RPMI7951 (cell line): ENCODE measurements at regions not wholly inside any gene's neighbourhood (a gene's known extent, or its start where the extent isn't known, plus 50 kb on each side); places are given as distances from the start of the nearest gene placed in this dataset.
"Not testable (repeated sequence)": the region's sequence is repeated elsewhere in the genome, so short reads cannot be mapped to it uniquely, and the experiment has no call there.

ENCODE experiments used
- DNase-seq: peaks from one replicate; pipeline ENCODE4 v3.0.0-alpha.2; 2012; ENCODE audit warnings: low read depth

DNA sequence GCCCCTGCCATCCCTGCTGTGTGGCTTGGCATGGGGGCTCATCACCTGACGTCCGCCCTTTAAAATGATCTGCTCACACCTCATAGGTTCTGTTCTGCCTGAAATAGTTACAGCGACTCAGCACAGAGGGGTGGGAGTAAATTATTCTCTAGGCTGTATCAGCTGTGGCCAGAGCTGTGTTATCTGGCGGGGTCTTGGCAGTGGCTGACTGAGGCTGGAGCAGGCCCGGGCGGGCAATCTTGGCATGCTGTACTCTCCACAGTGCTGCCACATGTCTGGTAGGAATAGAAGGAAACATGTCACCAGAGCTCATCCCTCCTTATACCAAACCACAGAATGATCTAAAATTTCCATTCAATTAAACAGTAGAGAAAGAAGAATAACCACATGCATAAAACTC, 499.9 kb upstream of the LMCD1 start:
- no peak for DNase-seq

DNA sequence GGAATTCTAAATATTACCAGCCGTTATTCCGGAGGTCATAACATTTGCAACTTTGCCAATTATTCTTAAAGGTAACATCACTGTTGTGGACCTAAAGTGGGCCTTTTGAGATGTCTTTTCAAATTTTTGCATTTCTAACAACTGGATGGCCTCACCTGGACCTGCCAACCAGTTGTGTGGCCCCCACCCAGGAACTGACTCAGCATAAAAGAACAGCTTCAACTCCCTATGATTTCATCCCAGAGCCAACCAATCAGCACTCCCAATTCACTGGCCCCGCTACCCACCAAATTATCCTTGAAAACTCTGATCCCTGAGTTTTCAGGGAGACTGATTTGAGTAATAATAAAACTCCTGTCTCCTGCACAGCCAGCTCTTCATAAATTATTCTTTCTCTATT, 489.7 kb upstream of the LMCD1 start:
- DNase-seq: no peak

DNA sequence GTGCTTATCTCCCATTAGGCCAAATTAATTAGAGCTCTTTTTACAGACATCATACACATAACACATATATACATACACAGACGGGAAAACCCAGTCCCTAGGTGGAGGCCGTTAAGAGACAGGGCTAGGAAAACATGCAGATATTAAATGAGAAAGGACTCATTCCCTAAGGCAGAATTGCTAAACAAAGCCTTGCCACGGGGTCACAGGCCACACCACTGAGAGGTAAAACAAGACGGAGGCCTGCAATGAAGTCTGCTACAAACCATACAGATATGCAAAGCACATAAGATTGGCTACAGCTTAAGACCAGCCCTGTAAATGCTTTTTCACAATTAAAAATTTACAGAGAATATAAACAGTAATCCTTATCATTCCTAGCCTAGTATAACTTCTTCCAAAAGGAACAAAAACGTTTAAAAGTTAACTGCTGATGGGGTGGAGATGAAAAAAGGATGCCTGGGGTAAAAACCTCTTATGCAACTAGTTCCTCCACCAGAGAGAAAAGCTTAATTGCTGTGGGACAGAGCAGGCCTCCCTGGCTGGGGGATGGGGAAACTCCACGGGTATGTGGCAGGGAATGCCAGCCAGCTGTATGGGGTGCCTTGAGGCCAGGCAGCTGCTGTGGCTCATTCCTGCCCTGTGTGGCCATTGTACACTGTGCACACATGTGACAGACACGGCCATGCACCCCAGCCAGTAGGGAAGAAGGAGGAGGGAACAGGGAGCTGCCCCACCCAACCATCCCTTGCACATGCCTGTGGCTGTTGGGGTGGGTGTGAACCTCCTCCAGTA, 481.4 kb upstream of the LMCD1 start:
- DNase-seq: no peak

DNA sequence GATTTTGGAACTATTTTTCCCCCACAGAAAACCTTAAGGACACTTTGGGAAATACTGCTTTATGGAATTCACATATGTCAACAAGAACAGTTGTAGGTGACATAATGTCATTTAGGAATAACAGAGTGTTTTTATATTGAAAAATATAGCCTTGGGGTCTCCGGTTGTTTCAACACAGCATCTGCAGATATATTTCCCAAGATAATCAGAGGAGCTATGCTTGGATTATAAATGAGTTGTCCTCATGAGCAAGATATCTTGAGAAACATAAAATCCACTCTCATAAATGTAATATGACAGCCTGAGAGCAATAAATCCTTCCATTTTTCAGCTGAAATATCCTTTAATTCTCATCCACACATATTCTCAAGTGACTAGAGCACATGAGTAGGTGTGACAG, 473.7 kb upstream of the LMCD1 start:
- DNase-seq: no peak

DNA sequence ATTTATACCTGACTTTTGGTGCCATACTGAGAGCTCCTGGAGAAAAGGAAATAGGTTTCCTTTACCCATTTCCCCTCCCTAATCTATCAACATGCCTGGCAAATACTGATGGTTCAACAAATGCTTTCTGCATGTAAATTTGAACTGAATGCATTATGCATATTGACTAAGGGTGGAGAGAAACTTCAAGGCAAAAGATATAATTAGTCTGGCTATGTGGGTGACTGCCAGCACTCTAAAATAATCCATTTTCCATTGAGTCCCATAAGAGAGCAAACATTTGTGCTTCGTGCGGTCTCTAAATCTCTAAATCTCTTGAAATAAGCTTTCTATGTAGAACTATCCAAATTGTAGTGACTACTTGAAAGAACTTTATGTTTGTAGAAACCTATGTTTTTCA, 451.3 kb upstream of the LMCD1 start:
- no peak for DNase-seq

DNA sequence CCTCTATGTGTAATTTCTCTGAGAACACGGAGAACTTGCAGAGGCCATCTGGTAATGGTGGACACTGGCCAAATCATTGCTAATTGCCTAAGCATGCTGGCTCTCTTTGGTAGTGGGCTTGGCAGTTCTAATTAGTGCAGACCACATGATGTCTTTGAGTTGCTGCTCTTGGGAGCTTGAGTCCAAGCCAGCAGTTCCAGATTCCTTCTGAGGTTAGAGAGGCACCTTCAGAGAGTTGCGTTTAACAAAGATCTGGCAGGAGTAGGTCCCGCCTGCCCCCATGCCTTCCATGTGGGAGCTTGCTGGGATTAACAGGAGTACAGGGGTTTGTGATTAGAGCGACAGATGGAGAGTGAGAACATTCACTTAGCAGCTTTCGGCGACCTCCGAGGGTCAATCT, 449.0 kb upstream of the LMCD1 start:
- no peak for DNase-seq

DNA sequence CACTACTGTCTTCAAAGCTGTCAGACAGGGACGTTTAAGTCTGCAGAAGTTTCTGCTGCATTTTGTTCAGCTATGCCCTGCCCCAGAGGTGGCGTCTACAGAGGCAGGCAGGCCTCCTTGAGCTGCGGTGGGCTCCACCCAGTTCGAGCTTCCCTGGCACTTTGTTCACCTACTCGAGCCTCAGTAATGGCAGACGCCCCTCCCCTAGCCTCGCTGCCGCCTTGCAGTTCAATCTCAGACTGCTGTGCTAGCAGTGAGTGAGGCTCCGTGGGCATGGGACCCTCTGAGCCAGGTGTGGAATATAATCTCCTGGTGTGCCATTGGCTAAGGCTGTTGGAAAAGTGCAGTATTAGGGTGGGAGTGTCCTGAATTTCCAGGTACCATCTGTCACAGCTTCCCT, 433.5 kb upstream of the LMCD1 start:
- not testable (repeated sequence) for DNase-seq

DNA sequence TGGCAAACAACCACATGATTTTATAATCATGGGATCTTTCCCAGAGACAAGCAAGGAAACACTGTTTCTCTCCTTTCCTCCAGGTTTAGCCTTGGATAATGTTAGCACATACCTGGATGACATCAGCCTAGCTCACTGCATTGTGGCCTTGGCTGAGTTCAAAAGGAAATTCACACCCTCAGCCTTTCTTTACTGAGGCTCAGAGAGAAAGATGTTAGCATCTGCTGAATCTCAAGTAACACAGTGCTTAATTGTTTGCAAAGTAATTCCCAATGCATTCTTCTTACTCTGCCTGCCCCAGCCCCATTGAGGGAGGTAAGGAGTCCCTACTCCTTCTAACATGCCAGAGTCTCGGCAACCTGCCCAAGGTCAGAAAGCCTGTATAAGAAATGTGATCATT, 432.2 kb upstream of the LMCD1 start:
- DNase-seq: no peak

DNA sequence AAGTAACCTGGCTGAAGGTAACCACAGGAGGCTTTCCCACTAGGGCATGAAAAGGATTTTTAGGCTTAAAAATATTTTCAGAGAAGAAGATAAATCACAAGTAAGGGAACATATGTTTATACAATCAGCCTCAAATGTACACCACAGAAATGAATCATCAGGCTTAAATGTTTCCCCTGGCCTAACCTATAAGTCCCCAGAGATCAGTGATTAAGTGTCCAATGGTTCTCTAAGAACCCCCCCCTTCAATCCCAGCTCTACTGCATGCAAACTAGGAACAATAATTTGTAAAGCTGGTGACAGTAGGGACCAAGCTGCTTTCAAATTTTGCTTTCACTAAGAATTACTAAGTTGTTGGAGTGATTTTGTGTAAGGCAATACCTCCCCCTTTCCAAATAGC, 431.6 kb upstream of the LMCD1 start:
- DNase-seq: no peak

DNA sequence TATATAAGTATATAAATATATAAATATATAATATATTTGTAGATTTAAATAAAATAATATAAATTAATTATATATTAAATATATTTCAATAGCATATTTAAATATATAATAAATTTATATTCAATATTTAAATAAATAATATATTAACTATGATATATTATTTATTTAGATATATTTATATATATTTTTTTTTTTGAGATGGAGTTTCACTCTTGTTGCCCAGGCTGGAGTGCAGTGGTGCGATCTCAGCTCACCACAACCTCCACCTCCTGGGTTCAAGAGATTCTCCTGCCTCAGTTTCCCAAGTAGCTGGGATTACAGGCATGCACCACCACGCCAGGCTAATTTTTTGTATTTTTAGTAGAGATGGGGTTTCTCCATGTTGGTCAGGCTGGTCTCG, 426.9 kb upstream of the LMCD1 start:
- DNase-seq: not testable (repeated sequence)

DNA sequence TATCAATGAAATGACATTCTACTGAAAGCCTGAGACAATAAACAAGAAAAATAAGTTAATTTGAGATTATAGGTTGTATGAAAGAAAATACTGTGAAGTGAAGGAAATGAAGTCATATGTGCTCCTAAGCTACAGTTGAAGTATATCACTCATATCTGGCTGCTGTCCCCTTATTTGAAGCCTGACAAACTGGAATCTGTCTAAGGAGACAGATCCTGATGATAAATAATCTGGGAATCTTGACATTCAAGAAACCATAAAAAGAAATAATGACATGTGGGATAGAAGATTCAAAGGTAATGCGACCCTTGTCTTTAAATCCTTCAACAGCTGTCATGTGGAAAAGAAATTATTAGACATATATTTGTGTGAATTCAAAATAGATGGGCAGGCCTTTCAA, 424.5 kb upstream of the LMCD1 start:
- DNase-seq: no peak

DNA sequence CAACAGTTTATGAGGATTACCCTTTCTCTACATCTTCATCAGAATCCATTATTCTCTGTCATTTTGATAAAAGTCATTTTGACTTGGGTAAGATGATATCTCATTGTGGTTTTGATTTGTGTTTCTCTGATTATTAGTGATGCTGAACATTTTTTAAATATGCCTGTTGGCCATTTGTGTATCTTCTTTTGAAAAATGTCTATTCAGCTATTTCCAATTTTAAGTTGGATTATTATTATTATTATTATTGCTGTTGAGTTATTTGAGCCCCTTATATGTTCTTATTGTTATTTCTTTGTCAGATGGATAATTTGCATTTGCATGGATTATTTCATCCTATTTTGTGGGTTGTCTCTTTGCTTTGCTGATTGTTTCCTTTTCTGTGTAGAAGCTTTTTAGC, 421.2 kb upstream of the LMCD1 start:
- no peak for DNase-seq

DNA sequence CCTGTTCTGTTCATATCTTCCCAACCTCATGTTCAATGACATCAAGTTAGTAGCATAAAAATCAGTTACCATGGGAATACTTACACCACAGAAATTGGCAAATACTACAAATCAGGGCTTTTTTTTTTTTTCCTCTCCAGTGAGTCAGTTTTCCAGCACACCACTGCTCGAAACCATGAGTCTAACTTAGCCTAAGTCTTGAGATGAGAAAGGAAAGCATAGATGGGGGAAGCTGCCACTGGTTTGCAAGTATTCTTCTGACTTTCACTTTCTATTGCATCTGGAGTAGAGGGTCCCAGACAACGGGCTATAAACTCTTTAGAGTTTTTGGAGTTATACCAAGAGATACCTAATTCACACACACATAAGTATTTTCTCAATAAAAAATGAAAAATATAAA, 416.1 kb upstream of the LMCD1 start:
- no peak for DNase-seq

DNA sequence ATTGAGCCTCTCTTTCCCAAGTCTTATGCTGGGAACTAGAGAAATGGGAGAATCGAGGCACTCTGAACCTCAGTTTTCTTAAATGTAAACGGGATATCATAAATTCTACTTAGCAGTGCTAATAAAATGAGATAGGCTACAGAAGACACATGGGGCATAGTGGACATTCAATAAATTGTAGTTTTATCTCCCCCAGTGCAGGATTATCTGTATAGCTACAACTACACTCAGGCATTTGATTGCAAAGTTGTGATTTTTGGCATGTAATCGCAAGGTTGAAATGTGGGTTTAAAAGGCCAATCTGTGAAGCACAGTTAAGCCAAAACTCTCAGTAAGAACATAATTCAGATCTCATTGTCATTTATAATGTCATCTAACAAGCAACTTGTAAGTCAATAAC, 413.7 kb upstream of the LMCD1 start:
- no peak for DNase-seq

DNA sequence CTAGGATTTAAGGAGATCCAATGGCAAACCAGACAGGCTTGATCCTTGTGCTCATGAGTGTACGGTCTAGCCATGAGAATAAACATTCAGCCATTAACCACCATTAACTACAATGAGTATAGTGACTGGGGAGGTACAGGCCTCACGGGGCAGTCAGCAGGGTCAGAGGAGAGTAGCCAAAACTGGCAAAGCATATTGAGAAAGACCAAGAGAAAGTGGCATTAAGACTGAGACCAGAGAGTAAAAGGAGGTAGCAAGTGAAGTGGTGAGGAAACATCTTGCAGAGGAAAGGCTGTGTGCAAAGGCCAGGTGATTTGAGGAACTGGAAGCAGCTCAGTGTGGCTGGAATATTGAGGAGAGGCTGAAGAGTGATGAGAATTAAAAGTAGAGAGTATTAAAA, 407.2 kb upstream of the LMCD1 start:
- no peak for DNase-seq

DNA sequence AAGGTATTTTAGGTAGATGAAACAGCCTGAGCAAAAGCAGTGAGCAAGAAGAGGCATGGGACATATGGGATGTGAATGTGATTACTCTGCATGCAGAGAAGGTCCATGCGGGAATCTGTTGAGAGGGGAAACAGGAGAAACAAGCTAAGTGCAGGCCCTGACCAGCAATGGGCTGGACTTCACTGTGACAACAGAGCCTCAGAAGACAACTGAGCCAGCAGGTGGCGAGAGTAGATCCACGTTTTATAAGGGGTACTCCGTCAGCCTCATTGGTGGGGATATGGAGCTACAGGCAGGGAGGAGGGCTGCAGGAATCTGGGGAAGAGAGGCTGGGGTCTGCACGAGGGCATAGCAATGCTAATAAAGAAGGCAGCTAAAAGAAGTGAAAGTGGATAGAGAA, 405.9 kb upstream of the LMCD1 start:
- peak; percentile 0 for DNase-seq

DNA sequence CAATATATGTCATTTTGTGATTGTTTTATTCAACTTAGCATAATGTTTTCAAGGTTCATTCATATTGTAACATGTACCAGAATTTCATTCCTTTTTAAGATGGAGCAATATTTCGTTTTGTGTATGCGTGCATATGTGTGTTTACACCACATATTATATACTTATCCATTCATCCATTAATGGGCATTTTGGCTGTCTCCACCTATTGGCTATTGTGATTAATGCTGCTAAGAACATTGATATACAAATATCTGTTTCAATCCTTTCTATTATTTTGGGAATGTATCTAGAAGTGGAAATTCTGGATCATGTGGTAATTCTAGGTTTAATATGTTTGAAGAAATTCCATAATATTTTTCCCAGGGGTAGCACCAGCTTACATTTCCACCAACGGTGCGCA, 403.9 kb upstream of the LMCD1 start:
- no peak for DNase-seq

DNA sequence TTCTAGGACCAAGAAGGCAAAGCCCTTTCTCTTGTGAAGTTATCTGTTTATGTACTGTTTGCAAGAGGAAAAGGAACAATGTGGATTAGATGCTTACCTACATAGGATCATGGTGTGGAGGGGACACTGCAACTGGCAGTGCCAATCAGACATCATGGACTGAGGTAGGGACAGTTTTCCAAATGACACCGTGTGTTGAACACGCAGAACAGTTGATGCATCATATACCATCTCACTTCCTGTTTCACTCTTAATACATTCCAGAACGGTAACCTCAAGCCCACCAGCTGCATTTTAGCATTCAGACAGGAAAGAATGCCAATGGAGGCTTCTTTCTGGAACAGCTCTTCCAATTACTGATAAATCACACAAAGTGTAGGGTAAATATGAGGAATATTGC, 397.7 kb upstream of the LMCD1 start:
- no peak for DNase-seq

DNA sequence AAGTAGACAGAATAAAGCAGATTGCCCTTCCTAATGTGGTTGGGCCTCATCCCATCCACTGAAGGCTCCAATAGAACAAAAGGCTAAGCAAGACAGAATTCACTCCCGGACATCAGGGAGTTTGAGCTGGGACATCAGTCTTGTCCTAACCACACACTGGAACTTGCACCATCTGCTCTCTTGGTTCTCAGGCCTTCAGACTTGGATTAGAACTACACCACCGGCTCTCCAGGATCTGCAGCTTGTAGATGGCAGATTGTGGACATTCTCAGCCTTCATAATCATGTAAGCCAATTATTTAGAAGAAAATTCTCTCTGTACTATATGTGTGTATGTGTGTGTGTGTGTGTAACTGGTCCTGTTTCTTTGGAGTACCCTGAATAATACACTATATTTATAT, 394.7 kb upstream of the LMCD1 start:
- DNase-seq: no peak

DNA sequence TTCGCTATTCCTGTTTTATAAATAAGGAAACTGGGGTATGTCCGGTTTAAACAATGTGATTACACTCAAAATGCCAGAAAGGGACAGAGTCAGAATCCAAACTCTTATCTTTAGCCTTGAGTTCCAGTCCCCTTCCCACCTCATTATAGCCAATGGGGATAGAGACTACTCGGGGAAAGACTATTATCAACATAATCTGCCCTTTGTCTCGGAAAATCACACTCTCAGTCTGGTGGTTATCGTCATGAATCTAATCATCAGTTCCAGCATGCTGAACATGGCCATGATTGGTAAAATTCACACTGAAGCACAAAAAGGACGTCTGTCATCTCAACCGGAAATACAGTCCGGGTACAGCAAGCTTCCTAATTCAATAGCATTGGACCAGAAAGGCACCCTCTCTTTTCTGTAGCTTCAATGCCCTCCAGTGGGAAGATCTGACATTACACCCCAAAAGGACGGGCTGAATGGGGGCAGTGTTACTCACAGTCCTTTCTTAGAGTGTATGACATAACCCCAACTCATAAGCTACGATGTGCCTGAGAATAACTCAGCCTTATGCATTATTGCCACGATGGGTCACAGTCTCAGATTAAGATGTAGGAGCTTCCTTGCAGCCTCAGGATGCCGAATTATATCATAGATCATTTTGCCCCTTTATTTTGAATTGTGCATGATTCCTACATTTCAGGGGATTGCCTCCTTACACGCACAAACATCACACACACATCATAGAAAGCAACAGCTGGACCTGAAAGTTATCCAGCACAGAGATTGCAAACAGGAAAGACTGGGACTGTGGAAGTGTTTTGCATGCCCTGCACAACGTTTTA, 390.4 kb upstream of the LMCD1 start:
- peak; percentile 47 for DNase-seq

DNA sequence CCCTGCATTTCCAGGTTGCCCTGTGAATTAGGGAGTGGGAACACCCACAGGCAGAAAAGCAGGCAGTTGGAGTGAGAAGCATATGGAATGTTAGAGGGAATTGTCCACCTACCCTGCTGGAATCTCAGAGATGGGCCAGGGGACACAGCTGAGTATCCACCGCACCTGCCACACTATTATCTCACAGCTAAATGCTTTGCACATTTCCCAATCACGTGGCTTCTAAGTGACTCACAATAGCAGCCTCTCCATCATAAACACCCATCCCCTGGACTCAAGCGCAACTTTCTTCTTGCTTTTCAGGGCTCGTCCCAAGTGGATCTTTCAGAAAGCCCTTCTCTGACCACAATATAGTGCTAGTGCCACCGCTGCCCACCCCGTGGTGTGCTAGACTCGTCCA, 389.0 kb upstream of the LMCD1 start:
- no peak for DNase-seq

DNA sequence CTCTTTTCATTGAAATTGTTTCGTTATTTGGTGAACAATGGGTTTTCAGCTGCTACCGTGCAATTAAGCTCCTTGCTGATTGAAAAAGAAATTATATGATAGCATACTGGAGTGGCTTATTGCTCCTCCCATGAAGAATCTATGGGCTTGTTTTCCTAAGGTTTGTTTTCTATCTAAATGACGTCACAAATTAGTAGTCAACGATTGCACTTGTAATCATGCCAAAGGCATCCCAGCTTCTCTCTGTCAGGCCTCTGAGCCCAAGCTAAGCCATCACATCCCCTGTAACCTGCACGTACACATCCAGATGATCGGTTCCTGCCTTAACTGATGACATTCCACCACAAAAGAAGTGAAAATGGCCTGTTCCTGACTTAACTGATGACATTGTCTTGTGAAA, 388.0 kb upstream of the LMCD1 start:
- DNase-seq: no peak

DNA sequence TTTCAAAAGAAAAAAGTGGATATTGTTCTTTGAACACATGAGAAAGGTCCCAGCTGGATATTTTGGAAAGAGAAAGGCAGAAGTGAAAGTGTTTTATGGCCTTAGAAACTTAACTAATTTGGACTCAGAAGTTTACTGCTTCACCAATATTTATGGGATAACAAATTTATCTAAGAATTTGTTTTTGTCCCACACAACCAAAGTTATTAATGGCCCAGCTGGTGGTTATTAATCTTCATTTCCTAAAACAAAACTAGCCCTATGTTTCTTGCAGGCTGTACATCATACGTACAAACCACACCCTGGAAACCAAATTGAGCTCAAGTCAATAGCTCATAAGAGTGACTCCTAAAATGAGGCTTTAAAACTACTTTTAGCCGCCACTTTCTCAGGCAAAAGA, 372.9 kb upstream of the LMCD1 start:
- DNase-seq: no peak

DNA sequence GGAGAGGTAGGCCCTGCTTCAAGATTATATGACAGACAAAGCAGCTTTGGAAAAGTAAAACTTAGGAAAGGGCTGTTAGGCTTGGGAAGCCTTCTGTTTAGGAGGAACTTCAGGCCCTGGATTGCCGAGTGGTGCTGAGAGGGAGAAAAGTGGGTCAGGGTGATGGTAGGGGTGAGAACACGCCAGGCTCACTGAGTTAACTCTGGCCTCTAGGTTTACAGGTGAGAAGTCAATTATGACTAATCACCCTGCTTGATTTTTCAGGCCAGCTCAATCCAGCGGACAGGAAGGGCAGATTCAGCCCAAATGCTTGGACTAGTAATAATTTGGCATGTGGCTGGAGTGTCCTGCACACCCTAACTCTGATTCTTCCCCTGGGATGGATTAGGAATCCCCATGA, 365.1 kb upstream of the LMCD1 start:
- no peak for DNase-seq
